Naive B cell (primary cell): ENCODE measurements at regions not wholly inside any gene's neighbourhood (a gene's known extent, or its start where the extent isn't known, plus 50 kb on each side); places are given as distances from the start of the nearest gene placed in this dataset.
A peak's percentile ranks its signal among the peaks of the same experiment; 100 is the strongest.

Source experiments
- ATAC-seq, 2 donors: fragments of 150-1000 bp; cut with Tn5 transposase; 2 replicates each; pipeline ENCODE4 v1.10.0; 2021; ENCODE audit warnings: low read depth in 2 of 2, mild to moderate bottlenecking in 2 of 2, moderate library complexity in 2 of 2
- DNase-seq: peaks from one replicate; pipeline ENCODE4 v3.0.0; 2022
- H3K27ac Mint-ChIP-seq, 6 donors: one replicate each; pipeline ENCODE4 v1.8.0; 2020 to 2022; ENCODE audit warnings: mild to moderate bottlenecking in 6 of 6, mixed read lengths in 6 of 6, moderate library complexity in 5 of 6, inconsistent platforms in 2 of 6
- H3K27me3 Mint-ChIP-seq, 3 donors: one replicate each; pipeline ENCODE4 v1.8.0; 2021 to 2022; ENCODE audit warnings: mixed read lengths in 3 of 3, mild to moderate bottlenecking in 1 of 3
- H3K36me3 Mint-ChIP-seq, 2 donors: one replicate each; pipeline ENCODE4 v1.8.0; 2020 to 2022; ENCODE audit warnings: mixed read lengths in 2 of 2, inconsistent platforms in 1 of 2, mild to moderate bottlenecking in 1 of 2
- H3K4me1 Mint-ChIP-seq, 3 donors: one replicate each; pipeline ENCODE4 v1.8.0; 2020 to 2022; ENCODE audit warnings: mixed read lengths in 3 of 3, inconsistent platforms in 1 of 3, mild to moderate bottlenecking in 1 of 3, moderate library complexity in 1 of 3
- H3K4me3 Mint-ChIP-seq, 8 donors: one replicate each; pipeline ENCODE4 v1.8.0; 2020 to 2022; ENCODE audit warnings: mild to moderate bottlenecking in 8 of 8, mixed read lengths in 8 of 8, moderate library complexity in 8 of 8, inconsistent platforms in 2 of 8
- H3K9me3 Mint-ChIP-seq, 7 donors: one replicate each; pipeline ENCODE4 v1.8.0; 2020 to 2022; ENCODE audit warnings: mixed read lengths in 7 of 7, mild to moderate bottlenecking in 5 of 7, inconsistent platforms in 2 of 7, moderate library complexity in 1 of 7

- Mint-ChIP-seq H3K4me3 (no peak overlapping the region), H3K36me3 (peaks cover 0 to 12% of the 10 kb centered on the region in 2 donors), H3K4me1 (peaks cover 12 to 16% (median 16%) of the 10 kb centered on the region in 3 donors), H3K27ac (no peak overlapping the region), H3K9me3 (no peaks in the 10 kb centered on the region), H3K27me3 (peaks cover 37 to 43% (median 39%) of the 10 kb centered on the region in 3 donors)
- no peak for DNase-seq
- ATAC-seq, result no peak
These were observed 100.8 kb upstream of the BEND6 start for GRCh38 chr6:56854086-56854485.

- H3K4me1 Mint-ChIP-seq, result peaks cover 12 to 16% (median 16%) of the 10 kb centered on the region in 3 donors
- H3K27ac Mint-ChIP-seq, result peak overlapping the region in 1 of 6 donors; percentile 11
- no peak for ATAC-seq
- H3K4me3 Mint-ChIP-seq, result no peak overlapping the region
- no peak for DNase-seq
- peaks cover 37 to 43% (median 39%) of the 10 kb centered on the region in 3 donors for H3K27me3 Mint-ChIP-seq
- peaks cover 0 to 12% of the 10 kb centered on the region in 2 donors for H3K36me3 Mint-ChIP-seq
- no peaks in the 10 kb centered on the region for H3K9me3 Mint-ChIP-seq
These were observed 101.4 kb upstream of the BEND6 start for GRCh38 chr6:56853541-56853940.

GRCh38 chr6:56852260-56853010 lies 102.5 kb upstream of the BEND6 start:
- H3K4me3 Mint-ChIP-seq, result peak overlapping the region in 2 of 8 donors; percentile 50 to 87
- no peak for ATAC-seq
- peak overlapping the region in 1 of 6 donors; percentile 12 for H3K27ac Mint-ChIP-seq
- peaks cover 12 to 16% (median 16%) of the 10 kb centered on the region in 3 donors for H3K4me1 Mint-ChIP-seq
- DNase-seq, result no peak
- H3K9me3 Mint-ChIP-seq, result no peaks in the 10 kb centered on the region
- H3K27me3 Mint-ChIP-seq, result peaks cover 41 to 46% (median 45%) of the 10 kb centered on the region in 3 donors
- H3K36me3 Mint-ChIP-seq, result peaks cover 0 to 12% of the 10 kb centered on the region in 2 donors

GRCh38 chr6:56851541-56852259 lies 103.2 kb upstream of the BEND6 start:
- Mint-ChIP-seq H3K27ac (peak overlapping the region in 1 of 6 donors; percentile 12), H3K9me3 (peaks cover 0 to 2% (median 0%) of the 10 kb centered on the region in 7 donors), H3K4me3 (peak overlapping the region; percentile 50 to 87 (median 81)), H3K27me3 (peaks cover 46 to 48% (median 48%) of the 10 kb centered on the region in 3 donors), H3K4me1 (peaks cover 12 to 16% (median 16%) of the 10 kb centered on the region in 3 donors), H3K36me3 (peaks cover 0 to 12% of the 10 kb centered on the region in 2 donors)
- ATAC-seq, result peak; percentile 48 to 53
- peak; percentile 9 for DNase-seq

- DNase-seq (no peak), ATAC-seq (no peak)
- Mint-ChIP-seq H3K36me3 (peaks cover 0 to 12% of the 10 kb centered on the region in 2 donors), H3K27me3 (peaks cover 43 to 52% (median 46%) of the 10 kb centered on the region in 3 donors), H3K4me1 (peaks cover 12 to 16% (median 16%) of the 10 kb centered on the region in 3 donors), H3K4me3 (peak overlapping the region in 7 of 8 donors; percentile 50 to 87 (median 82)), H3K9me3 (peaks cover 0 to 2% (median 0%) of the 10 kb centered on the region in 7 donors), H3K27ac (no peak overlapping the region)
These were observed 103.8 kb upstream of the BEND6 start for GRCh38 chr6:56851074-56851473.

- DNase-seq, result no peak
- H3K9me3 Mint-ChIP-seq, result peaks cover 0 to 2% (median 0%) of the 10 kb centered on the region in 7 donors
- H3K36me3 Mint-ChIP-seq, result peaks cover 0 to 12% of the 10 kb centered on the region in 2 donors
- peaks cover 12 to 16% (median 16%) of the 10 kb centered on the region in 3 donors for H3K4me1 Mint-ChIP-seq
- H3K4me3 Mint-ChIP-seq, result peak overlapping the region in 5 of 8 donors; percentile 26 to 87 (median 50)
- peaks cover 39 to 50% (median 46%) of the 10 kb centered on the region in 3 donors for H3K27me3 Mint-ChIP-seq
- peak overlapping the region in 1 of 6 donors; percentile 21 for H3K27ac Mint-ChIP-seq
- no peak for ATAC-seq
These were observed 104.3 kb upstream of the BEND6 start for GRCh38 chr6:56850626-56851025.

- peaks cover 0 to 4% (median 0%) of the 10 kb centered on the region in 7 donors for H3K9me3 Mint-ChIP-seq
- no peak for DNase-seq
- peaks cover 12 to 16% (median 16%) of the 10 kb centered on the region in 3 donors for H3K4me1 Mint-ChIP-seq
- ATAC-seq, result no peak
- no peak overlapping the region for H3K27ac Mint-ChIP-seq
- H3K36me3 Mint-ChIP-seq, result peaks cover 0 to 12% of the 10 kb centered on the region in 2 donors
- peak overlapping the region in 2 of 8 donors; percentile 36 to 37 for H3K4me3 Mint-ChIP-seq
- peaks cover 44 to 56% (median 52%) of the 10 kb centered on the region in 3 donors for H3K27me3 Mint-ChIP-seq
These were observed 105.0 kb upstream of the BEND6 start for GRCh38 chr6:56849896-56850295.

- DNase-seq (no peak), ATAC-seq (no peak)
- Mint-ChIP-seq H3K9me3 (peaks cover 0 to 4% (median 0%) of the 10 kb centered on the region in 7 donors), H3K36me3 (peaks cover 0 to 14% of the 10 kb centered on the region in 2 donors), H3K4me3 (no peak overlapping the region), H3K27ac (no peak overlapping the region), H3K4me1 (peaks cover 13 to 23% (median 16%) of the 10 kb centered on the region in 3 donors), H3K27me3 (peaks cover 47 to 64% (median 58%) of the 10 kb centered on the region in 3 donors)
These were observed 106.8 kb upstream of the BEND6 start for GRCh38 chr6:56848105-56848504.

GRCh38 chr6:56845032-56845431 lies 109.9 kb upstream of the BEND6 start:
- peaks cover 49 to 64% (median 56%) of the 10 kb centered on the region in 3 donors for H3K27me3 Mint-ChIP-seq
- no peak for DNase-seq
- H3K4me1 Mint-ChIP-seq, result peaks cover 7 to 10% (median 8%) of the 10 kb centered on the region in 3 donors
- H3K9me3 Mint-ChIP-seq, result peaks cover 0 to 4% (median 0%) of the 10 kb centered on the region in 7 donors
- no peak for ATAC-seq
- H3K27ac Mint-ChIP-seq, result no peak overlapping the region
- peaks cover 0 to 14% of the 10 kb centered on the region in 2 donors for H3K36me3 Mint-ChIP-seq
- H3K4me3 Mint-ChIP-seq, result peak overlapping the region in 3 of 8 donors; percentile 9 to 80 (median 62)

- Mint-ChIP-seq H3K9me3 (peaks cover 0 to 4% (median 0%) of the 10 kb centered on the region in 7 donors), H3K4me1 (peaks cover 7 to 10% (median 8%) of the 10 kb centered on the region in 3 donors), H3K36me3 (peaks cover 0 to 6% of the 10 kb centered on the region in 2 donors), H3K4me3 (peak overlapping the region; percentile 53 to 82 (median 73)), H3K27ac (peak overlapping the region in 1 of 6 donors; percentile 47), H3K27me3 (peaks cover 42 to 55% (median 51%) of the 10 kb centered on the region in 3 donors)
- ATAC-seq (peak; percentile 86 to 88), DNase-seq (peak; percentile 53)
These were observed 111.2 kb upstream of the BEND6 start for GRCh38 chr6:56843476-56844349.

GRCh38 chr6:56842686-56843475 lies 112.0 kb upstream of the BEND6 start:
- DNase-seq (no peak), ATAC-seq (peak; percentile 11 to 15)
- peak overlapping the region; percentile 31 to 92 (median 84) for H3K4me3 Mint-ChIP-seq
- peaks cover 7 to 10% (median 8%) of the 10 kb centered on the region in 3 donors for H3K4me1 Mint-ChIP-seq
- H3K27ac Mint-ChIP-seq, result peak overlapping the region in 3 of 6 donors; percentile 56 to 91 (median 56)
- H3K36me3 Mint-ChIP-seq, result peaks cover 0 to 6% of the 10 kb centered on the region in 2 donors
- peaks cover 42 to 55% (median 48%) of the 10 kb centered on the region in 3 donors for H3K27me3 Mint-ChIP-seq
- peaks cover 0 to 4% (median 0%) of the 10 kb centered on the region in 7 donors for H3K9me3 Mint-ChIP-seq

GRCh38 chr6:56841751-56842150 lies 113.2 kb upstream of the BEND6 start:
- peak overlapping the region in 1 of 8 donors; percentile 31 for H3K4me3 Mint-ChIP-seq
- peaks cover 42 to 56% (median 48%) of the 10 kb centered on the region in 3 donors for H3K27me3 Mint-ChIP-seq
- peaks cover 7 to 10% (median 8%) of the 10 kb centered on the region in 3 donors for H3K4me1 Mint-ChIP-seq
- H3K27ac Mint-ChIP-seq, result no peak overlapping the region
- no peak for ATAC-seq
- H3K9me3 Mint-ChIP-seq, result peaks cover 0 to 2% (median 0%) of the 10 kb centered on the region in 7 donors
- H3K36me3 Mint-ChIP-seq, result peaks cover 0 to 6% of the 10 kb centered on the region in 2 donors
- DNase-seq, result no peak
